B cell (primary cell): ENCODE measurements at regions not wholly inside any gene's neighbourhood (a gene's known extent, or its start where the extent isn't known, plus 50 kb on each side); places are given as distances from the start of the nearest gene placed in this dataset.

Experiments
- ATAC-seq: fragments of 200-7000 bp; cut with Tn5 transposase; one replicate; pipeline ENCODE4 v1.10.0; 2021; ENCODE audit warnings: low read depth, mild to moderate bottlenecking, moderate number of reproducible peaks, moderate library complexity
- CTCF ChIA-PET: fragments of 350-600 bp; sonication (Branson Sonifier 250); formaldehyde crosslinking; loops from one replicate; lab custom pipeline; 2021; ENCODE audit warnings: antibody characterized with exemption, inconsistent platforms; lab: Charles Lee
- POLR2A ChIA-PET: fragments of 350-600 bp; sonication (Branson Sonifier 250); formaldehyde crosslinking; loops from one replicate; lab custom pipeline; 2021; ENCODE audit warnings: antibody characterized with exemption; lab: Charles Lee
- DNase-seq: peaks from one replicate; pipeline ENCODE4 v3.0.0; 2013
- H2AFZ ChIP-seq: 2 replicates; pipeline ENCODE4 v1.6.1; 2012; ENCODE audit warnings: mild to moderate bottlenecking, low read depth, low read length; ENCODE audit not compliant: insufficient read depth, poor library complexity, severe bottlenecking
- H3K27ac ChIP-seq, 2 donors: 1 replicate in 1 of 2; 2 replicates in 1 of 2; pipeline ENCODE4 v1.5.1; 2012 to 2013; ENCODE audit warnings: low read length in 2 of 2, mild to moderate bottlenecking in 2 of 2, moderate library complexity in 1 of 2
- H3K27me3 ChIP-seq, 4 experiments: fragments of 200-600 bp in 1 of 4; sonication (generic) in 1 of 4; replicated peaks in 1 of 4; 1 replicate in 2 of 4; 2 replicates in 2 of 4; pipeline versions ENCODE4 v1.6.1 to v1.7.0; 2013 to 2016; ENCODE audit warnings: low read length in 3 of 4, mild to moderate bottlenecking in 2 of 4, mixed read lengths in 1 of 4, moderate library complexity in 1 of 4; ENCODE audit not compliant: insufficient read depth in 4 of 4, control insufficient read depth in 3 of 4; ENCODE audit errors: control extremely low read depth in 1 of 4
- H3K36me3 ChIP-seq, 2 experiments: replicated peaks in 1 of 2; 1 replicate in 1 of 2; 2 replicates in 1 of 2; pipeline versions ENCODE4 v1.6.1 to v1.7.1; 2013; ENCODE audit warnings: low read length in 1 of 2; ENCODE audit not compliant: insufficient read depth in 2 of 2, control insufficient read depth in 1 of 2; ENCODE audit errors: control extremely low read depth in 1 of 2, extremely low read depth in 1 of 2
- H3K4me1 ChIP-seq, 2 donors: fragments of 200-600 bp in 1 of 2; sonication (generic) in 1 of 2; 1 replicate in 1 of 2; 2 replicates in 1 of 2; pipeline versions ENCODE4 v1.5.1 to v1.6.1; 2013 to 2017; ENCODE audit warnings: low read length in 2 of 2; ENCODE audit not compliant: control insufficient read depth in 2 of 2, insufficient read depth in 2 of 2
- H3K4me2 ChIP-seq: replicated peaks from 2 replicates; pipeline ENCODE3; 2012; ENCODE audit warnings: mild to moderate bottlenecking, low read depth, low read length; ENCODE audit not compliant: poor library complexity, severe bottlenecking
- H3K4me3 ChIP-seq, 5 experiments: fragments of 200-600 bp in 1 of 5; sonication (generic) in 1 of 5; 1 replicate in 3 of 5; 2 replicates in 2 of 5; pipeline versions ENCODE4 v1.5.1 to v1.7.0; 2011 to 2016; ENCODE audit warnings: low read length in 4 of 5, mild to moderate bottlenecking in 4 of 5, low read depth in 2 of 5, control low read depth in 1 of 5, moderate library complexity in 1 of 5; ENCODE audit not compliant: insufficient read depth in 1 of 5; ENCODE audit errors: control extremely low read depth in 1 of 5, extremely low read depth in 1 of 5
- H3K79me2 ChIP-seq: fragments of 200-600 bp; sonication (generic); one replicate; pipeline ENCODE4 v1.6.0; 2016; ENCODE audit warnings: low read length; ENCODE audit not compliant: control insufficient read depth, insufficient read depth
- H3K9ac ChIP-seq: fragments of 200-600 bp; sonication (generic); 2 replicates; pipeline ENCODE4 v1.6.1; 2017; ENCODE audit warnings: mild to moderate bottlenecking, low read length, moderate library complexity
- H3K9me3 ChIP-seq, 3 donors: one replicate each; pipeline versions ENCODE4 v1.6.1 to v1.7.1; 2013; ENCODE audit warnings: low read length in 2 of 3; ENCODE audit not compliant: control insufficient read depth in 2 of 3, insufficient read depth in 1 of 3; ENCODE audit errors: control extremely low read depth in 1 of 3
- H4K20me1 ChIP-seq: 2 replicates; pipeline ENCODE4 v1.6.0; 2012; ENCODE audit warnings: mild to moderate bottlenecking, low read length; ENCODE audit not compliant: insufficient read depth, control insufficient read depth, poor library complexity, severe bottlenecking
- H3K27ac Mint-ChIP-seq: one replicate; pipeline ENCODE4 v1.8.0; 2021; ENCODE audit warnings: mixed read lengths
- H3K27me3 Mint-ChIP-seq: one replicate; pipeline ENCODE4 v1.8.0; 2021; ENCODE audit warnings: mixed read lengths
- H3K4me1 Mint-ChIP-seq: one replicate; pipeline ENCODE4 v1.8.0; 2021; ENCODE audit warnings: mixed read lengths
- H3K4me3 Mint-ChIP-seq: one replicate; pipeline ENCODE4 v1.8.0; 2021; ENCODE audit warnings: mixed read lengths
- H3K9me3 Mint-ChIP-seq: one replicate; pipeline ENCODE4 v1.8.0; 2022; ENCODE audit warnings: mixed read lengths; ENCODE audit not compliant: insufficient read depth
- CTCF ChIP-seq: fragments of 200-600 bp; IDR thresholded peaks from one replicate; pipeline ENCODE4 v1.8.0; 2022; ENCODE audit warnings: antibody characterized with exemption, mild to moderate bottlenecking
- EZH2 ChIP-seq: IDR thresholded peaks from 2 replicates; pipeline ENCODE4 v1.6.1; 2012; ENCODE audit warnings: borderline replicate concordance, low read depth, mild to moderate bottlenecking, moderate library complexity, low read length; ENCODE audit not compliant: insufficient read depth, poor library complexity, severe bottlenecking
- WGBS: methylation state at CpG from one replicate; pipeline ENCODE4 v1.1.5; 2013; ENCODE audit warnings: missing lambda C conversion rate; ENCODE audit not compliant: insufficient coverage; 5-methylcytosine and 5-hydroxymethylcytosine counted together
- intact Hi-C: fragments of 100-400 bp; cut with micrococcal nuclease; formaldehyde crosslinking; loops from one replicate; pipeline ENCODE4 v1.10.0; 2022

- H2AFZ ChIP-seq = no peak overlapping the region
- no peaks in the 10 kb centered on the region for H3K4me1 Mint-ChIP-seq
- no peak overlapping the region for H3K4me3 Mint-ChIP-seq
- no peak overlapping the region for H3K4me2 ChIP-seq
- H3K36me3 ChIP-seq = peaks cover 0 to 4% of the 10 kb centered on the region in 2 experiments
- H3K79me2 ChIP-seq = no peaks in the 10 kb centered on the region
- DNase-seq (no peak), ATAC-seq (no peak)
- peaks cover 5% of the 10 kb centered on the region for H3K27me3 Mint-ChIP-seq
- no peaks in the 10 kb centered on the region for H3K27me3 ChIP-seq
- no peaks in the 10 kb centered on the region for H3K9me3 Mint-ChIP-seq
- no peak overlapping the region for H3K27ac Mint-ChIP-seq
- no peak overlapping the region for H3K4me3 ChIP-seq
- 75% methylated on average over 5 of the region's 5 CpGs for WGBS
- ChIA-PET CTCF (no interaction called here), POLR2A (no interaction called here)
- no peak overlapping the region for H3K27ac ChIP-seq
- no peaks in the 10 kb centered on the region for H3K4me1 ChIP-seq
- H3K9ac ChIP-seq = no peak overlapping the region
- H4K20me1 ChIP-seq = no peaks in the 10 kb centered on the region
- H3K9me3 ChIP-seq = no peaks in the 10 kb centered on the region
- TF ChIP-seq CTCF = no peak
- intact Hi-C loops = no loop called here
Measured at GRCh38 chr17:21530311-21530710, 154.2 kb downstream of the KCNJ12 start.

DNA sequence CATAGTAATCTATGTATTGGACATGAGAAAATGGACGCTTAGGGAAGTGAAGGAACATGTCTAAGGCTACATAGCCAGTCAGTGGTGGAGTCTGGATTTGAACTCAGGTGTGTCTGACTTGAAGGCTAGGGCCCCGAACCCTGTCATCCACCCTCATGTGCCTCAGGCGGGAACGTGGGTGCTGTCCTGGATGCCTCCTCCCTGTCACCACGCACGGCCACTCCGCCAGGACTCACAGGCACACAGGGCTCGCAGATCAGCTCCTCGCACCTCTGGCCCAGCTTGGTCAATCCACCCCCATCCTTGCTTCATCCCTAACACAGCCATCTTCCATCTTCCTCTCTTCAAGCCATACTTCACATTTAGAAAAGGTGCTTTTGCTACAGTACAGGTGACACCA lies 154.7 kb downstream of the KCNJ12 start:
- Histone ChIP-seq H3K4me2 (no peak overlapping the region), H3K27ac (no peak overlapping the region), H3K9ac (no peak overlapping the region), H4K20me1 (no peaks in the 10 kb centered on the region), H3K79me2 (no peaks in the 10 kb centered on the region), H3K4me1 (no peaks in the 10 kb centered on the region), H2AFZ (no peak overlapping the region), H3K27me3 (no peaks in the 10 kb centered on the region), H3K4me3 (no peak overlapping the region), H3K36me3 (peaks cover 0 to 4% of the 10 kb centered on the region in 2 experiments), H3K9me3 (no peaks in the 10 kb centered on the region)
- TF ChIP-seq EZH2 = no peak
- no peak for TF ChIP-seq CTCF
- no peaks in the 10 kb centered on the region for H3K4me1 Mint-ChIP-seq
- no peak for ATAC-seq
- no peak overlapping the region for H3K4me3 Mint-ChIP-seq
- 93% methylated on average over 8 of the region's 9 CpGs for WGBS
- POLR2A ChIA-PET = no interaction called here
- no peaks in the 10 kb centered on the region for H3K9me3 Mint-ChIP-seq
- DNase-seq = no peak
- CTCF ChIA-PET = interaction anchor here (3.8 kb wide), 1 partner anchor 19 kb away, joined by 18 read pairs; no protein-coding TSS in a partner anchor
- intact Hi-C loops = no loop called here
- no peak overlapping the region for H3K27ac Mint-ChIP-seq
- H3K27me3 Mint-ChIP-seq = peaks cover 3% of the 10 kb centered on the region
